ENCODE measurements at regions not wholly inside any gene's neighbourhood (a gene's known extent, or its start where the extent isn't known, plus 50 kb on each side); places are given as distances from the start of the nearest gene placed in this dataset.
A peak's percentile ranks its signal among the peaks of the same experiment; 100 is the strongest.

- Histone ChIP-seq H3K4me2 (ENCODE audit: insufficient read depth, low read length, poor library complexity, severe bottlenecking) (no peak overlapping the region), H3K9ac (ENCODE audit: low read depth, low read length, poor library complexity) (no peak overlapping the region), H3K4me1 (ENCODE audit: control insufficient read depth in 2 of 2, insufficient read depth in 1 of 2, low read depth in 1 of 2, low read length in 2 of 2) (peaks cover 0 to 3% of the 10 kb centered on the region in 2 donors), H2AK5ac (ENCODE audit: low read depth, low read length) (no peak overlapping the region), H3K23ac (ENCODE audit: low read depth, low read length, poor library complexity) (no peak overlapping the region), H2BK120ac (ENCODE audit: low read depth, low read length) (no peak overlapping the region), H3K4ac (ENCODE audit: low read length) (no peak overlapping the region), H2BK5ac (ENCODE audit: low read length) (no peak overlapping the region), H3K9me3 (replicated peaks in 1 of 2; ENCODE audit: control insufficient read depth in 2 of 2, insufficient read depth in 1 of 2, low read depth in 1 of 2, low read length in 2 of 2) (no peaks in the 10 kb centered on the region), H3K27me3 (ENCODE audit: control insufficient read depth in 3 of 3, insufficient read depth in 3 of 3, low read depth in 1 of 3, low read length in 3 of 3) (no peaks in the 10 kb centered on the region), H3K36me3 (replicated peaks in 1 of 2; ENCODE audit: control insufficient read depth in 2 of 2, insufficient read depth in 2 of 2, low read length in 2 of 2) (no peaks in the 10 kb centered on the region), H3K4me3 (ENCODE audit: low read length in 2 of 2) (no peak overlapping the region), H2AFZ (ENCODE audit: low read length) (no peak overlapping the region), H3K14ac (ENCODE audit: low read length) (no peak overlapping the region), H2BK12ac (ENCODE audit: low read length) (no peak overlapping the region), H2BK15ac (ENCODE audit: low read length) (no peak overlapping the region), H4K8ac (ENCODE audit: low read depth, low read length) (no peak overlapping the region), H3K27ac (replicated peaks; ENCODE audit: low read length) (no peak overlapping the region), H3K79me1 (ENCODE audit: low read depth, low read length) (no peaks in the 10 kb centered on the region), H4K91ac (ENCODE audit: low read depth, low read length, poor library complexity) (no peak overlapping the region), H3K18ac (ENCODE audit: low read length) (no peak overlapping the region)
- no peak for DNase-seq (ENCODE audit: low spot score)
- no CpG with 5 or more reads among the region's 1 CpG for WGBS, 2 donors (ENCODE audit: extremely low coverage in 2 of 2, insufficient read length in 2 of 2, insufficient replicate concordance in 1 of 2)
These were observed 500.9 kb upstream of the ARRDC3 start for GRCh38 chr5:91884036-91884435.

- Histone ChIP-seq H3K27me3 (ENCODE audit: control insufficient read depth in 3 of 3, insufficient read depth in 3 of 3, low read depth in 1 of 3, low read length in 3 of 3) (no peaks in the 10 kb centered on the region), H3K4ac (ENCODE audit: low read length) (no peak overlapping the region), H2BK15ac (ENCODE audit: low read length) (no peak overlapping the region), H3K18ac (ENCODE audit: low read length) (no peak overlapping the region), H3K4me2 (ENCODE audit: insufficient read depth, low read length, poor library complexity, severe bottlenecking) (no peak overlapping the region), H3K79me1 (ENCODE audit: low read depth, low read length) (no peaks in the 10 kb centered on the region), H2AK5ac (ENCODE audit: low read depth, low read length) (no peak overlapping the region), H3K9me3 (replicated peaks in 1 of 2; ENCODE audit: control insufficient read depth in 2 of 2, insufficient read depth in 1 of 2, low read depth in 1 of 2, low read length in 2 of 2) (no peaks in the 10 kb centered on the region), H3K23ac (ENCODE audit: low read depth, low read length, poor library complexity) (no peak overlapping the region), H2BK12ac (ENCODE audit: low read length) (no peak overlapping the region), H2BK5ac (ENCODE audit: low read length) (no peak overlapping the region), H4K91ac (ENCODE audit: low read depth, low read length, poor library complexity) (no peak overlapping the region), H2AFZ (ENCODE audit: low read length) (peak overlapping the region; percentile 81), H4K8ac (ENCODE audit: low read depth, low read length) (no peak overlapping the region), H3K4me1 (ENCODE audit: control insufficient read depth in 2 of 2, insufficient read depth in 1 of 2, low read depth in 1 of 2, low read length in 2 of 2) (no peaks in the 10 kb centered on the region), H3K14ac (ENCODE audit: low read length) (no peak overlapping the region), H3K4me3 (ENCODE audit: low read length in 2 of 2) (no peak overlapping the region), H3K9ac (ENCODE audit: low read depth, low read length, poor library complexity) (no peak overlapping the region), H2BK120ac (ENCODE audit: low read depth, low read length) (no peak overlapping the region), H3K36me3 (replicated peaks in 1 of 2; ENCODE audit: control insufficient read depth in 2 of 2, insufficient read depth in 2 of 2, low read length in 2 of 2) (no peaks in the 10 kb centered on the region), H3K27ac (replicated peaks; ENCODE audit: low read length) (no peak overlapping the region)
- WGBS, 2 donors (ENCODE audit: extremely low coverage in 2 of 2, insufficient read length in 2 of 2, insufficient replicate concordance in 1 of 2), result no CpG with 5 or more reads among the region's 9 CpGs
- no peak for DNase-seq (ENCODE audit: low spot score)
These were observed 492.2 kb upstream of the ARRDC3 start for GRCh38 chr5:91875196-91875779.

- Histone ChIP-seq H3K36me3 (replicated peaks in 1 of 2; ENCODE audit: control insufficient read depth in 2 of 2, insufficient read depth in 2 of 2, low read length in 2 of 2) (no peaks in the 10 kb centered on the region), H3K4me3 (ENCODE audit: low read length in 2 of 2) (no peak overlapping the region), H4K8ac (ENCODE audit: low read depth, low read length) (no peak overlapping the region), H2BK120ac (ENCODE audit: low read depth, low read length) (no peak overlapping the region), H3K14ac (ENCODE audit: low read length) (no peak overlapping the region), H3K9ac (ENCODE audit: low read depth, low read length, poor library complexity) (no peak overlapping the region), H2BK12ac (ENCODE audit: low read length) (no peak overlapping the region), H3K18ac (ENCODE audit: low read length) (no peak overlapping the region), H3K27me3 (ENCODE audit: control insufficient read depth in 3 of 3, insufficient read depth in 3 of 3, low read depth in 1 of 3, low read length in 3 of 3) (no peaks in the 10 kb centered on the region), H2BK5ac (ENCODE audit: low read length) (no peak overlapping the region), H3K27ac (replicated peaks; ENCODE audit: low read length) (no peak overlapping the region), H3K4me2 (ENCODE audit: insufficient read depth, low read length, poor library complexity, severe bottlenecking) (no peak overlapping the region), H3K4ac (ENCODE audit: low read length) (no peak overlapping the region), H2AFZ (ENCODE audit: low read length) (no peak overlapping the region), H4K91ac (ENCODE audit: low read depth, low read length, poor library complexity) (no peak overlapping the region), H3K79me1 (ENCODE audit: low read depth, low read length) (no peaks in the 10 kb centered on the region), H3K9me3 (replicated peaks in 1 of 2; ENCODE audit: control insufficient read depth in 2 of 2, insufficient read depth in 1 of 2, low read depth in 1 of 2, low read length in 2 of 2) (no peaks in the 10 kb centered on the region), H2BK15ac (ENCODE audit: low read length) (no peak overlapping the region), H3K4me1 (ENCODE audit: control insufficient read depth in 2 of 2, insufficient read depth in 1 of 2, low read depth in 1 of 2, low read length in 2 of 2) (peaks cover 2 to 17% of the 10 kb centered on the region in 2 donors), H3K23ac (ENCODE audit: low read depth, low read length, poor library complexity) (no peak overlapping the region), H2AK5ac (ENCODE audit: low read depth, low read length) (no peak overlapping the region)
- no peak for DNase-seq (ENCODE audit: low spot score)
These were observed 484.7 kb upstream of the ARRDC3 start for GRCh38 chr5:91867799-91868198.

GRCh38 chr5:91865915-91866314 lies 482.8 kb upstream of the ARRDC3 start:
- no peak overlapping the region for H3K14ac ChIP-seq (ENCODE audit: low read length)
- peaks cover 2 to 17% of the 10 kb centered on the region in 2 donors for H3K4me1 ChIP-seq (ENCODE audit: control insufficient read depth in 2 of 2, insufficient read depth in 1 of 2, low read depth in 1 of 2, low read length in 2 of 2)
- no peak overlapping the region for H4K8ac ChIP-seq (ENCODE audit: low read depth, low read length)
- H3K9ac ChIP-seq (ENCODE audit: low read depth, low read length, poor library complexity), result no peak overlapping the region
- no peak overlapping the region for H2BK15ac ChIP-seq (ENCODE audit: low read length)
- no peak overlapping the region for H3K27ac ChIP-seq (replicated peaks; ENCODE audit: low read length)
- no peaks in the 10 kb centered on the region for H3K79me1 ChIP-seq (ENCODE audit: low read depth, low read length)
- H3K27me3 ChIP-seq (ENCODE audit: control insufficient read depth in 3 of 3, insufficient read depth in 3 of 3, low read depth in 1 of 3, low read length in 3 of 3), result no peaks in the 10 kb centered on the region
- no peak overlapping the region for H3K4me2 ChIP-seq (ENCODE audit: insufficient read depth, low read length, poor library complexity, severe bottlenecking)
- no peak overlapping the region for H2BK12ac ChIP-seq (ENCODE audit: low read length)
- H3K4ac ChIP-seq (ENCODE audit: low read length), result no peak overlapping the region
- H3K23ac ChIP-seq (ENCODE audit: low read depth, low read length, poor library complexity), result no peak overlapping the region
- no peak overlapping the region for H2BK5ac ChIP-seq (ENCODE audit: low read length)
- no peaks in the 10 kb centered on the region for H3K9me3 ChIP-seq (replicated peaks in 1 of 2; ENCODE audit: control insufficient read depth in 2 of 2, insufficient read depth in 1 of 2, low read depth in 1 of 2, low read length in 2 of 2)
- peak overlapping the region; percentile 68 for H2AFZ ChIP-seq (ENCODE audit: low read length)
- H2AK5ac ChIP-seq (ENCODE audit: low read depth, low read length), result no peak overlapping the region
- no peak for DNase-seq (ENCODE audit: low spot score)
- no peak overlapping the region for H3K4me3 ChIP-seq (ENCODE audit: low read length in 2 of 2)
- H3K36me3 ChIP-seq (replicated peaks in 1 of 2; ENCODE audit: control insufficient read depth in 2 of 2, insufficient read depth in 2 of 2, low read length in 2 of 2), result no peaks in the 10 kb centered on the region
- no peak overlapping the region for H3K18ac ChIP-seq (ENCODE audit: low read length)
- no peak overlapping the region for H2BK120ac ChIP-seq (ENCODE audit: low read depth, low read length)
- H4K91ac ChIP-seq (ENCODE audit: low read depth, low read length, poor library complexity), result no peak overlapping the region

All from neuronal stem cell (in vitro differentiated cells).